ENCODE measurements at regions not wholly inside any gene's neighbourhood (a gene's known extent, or its start where the extent isn't known, plus 50 kb on each side); places are given as distances from the start of the nearest gene placed in this dataset.

DNA sequence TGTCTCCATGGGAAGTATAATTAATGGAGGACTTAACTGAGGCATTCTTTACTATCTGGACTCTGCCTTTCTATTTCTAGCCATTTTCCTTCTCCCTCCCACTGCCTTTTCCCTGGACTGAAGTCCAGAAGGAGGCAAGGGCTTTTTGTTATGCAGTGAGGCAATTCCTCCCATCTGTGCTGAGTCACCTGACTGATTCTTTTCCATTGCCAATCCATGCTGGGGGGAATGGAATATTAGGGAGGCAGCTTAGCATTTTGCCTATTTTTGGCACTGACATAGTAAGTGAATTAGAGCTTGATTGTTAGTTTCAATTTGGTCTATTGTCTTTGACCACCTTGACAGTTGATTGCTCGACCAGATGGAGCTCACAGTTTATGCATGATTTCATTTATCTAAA lies 1000.6 kb upstream of the PRMT6 start:
- no peak for DNase-seq (ENCODE audit: low read depth, low spot score)

DNA sequence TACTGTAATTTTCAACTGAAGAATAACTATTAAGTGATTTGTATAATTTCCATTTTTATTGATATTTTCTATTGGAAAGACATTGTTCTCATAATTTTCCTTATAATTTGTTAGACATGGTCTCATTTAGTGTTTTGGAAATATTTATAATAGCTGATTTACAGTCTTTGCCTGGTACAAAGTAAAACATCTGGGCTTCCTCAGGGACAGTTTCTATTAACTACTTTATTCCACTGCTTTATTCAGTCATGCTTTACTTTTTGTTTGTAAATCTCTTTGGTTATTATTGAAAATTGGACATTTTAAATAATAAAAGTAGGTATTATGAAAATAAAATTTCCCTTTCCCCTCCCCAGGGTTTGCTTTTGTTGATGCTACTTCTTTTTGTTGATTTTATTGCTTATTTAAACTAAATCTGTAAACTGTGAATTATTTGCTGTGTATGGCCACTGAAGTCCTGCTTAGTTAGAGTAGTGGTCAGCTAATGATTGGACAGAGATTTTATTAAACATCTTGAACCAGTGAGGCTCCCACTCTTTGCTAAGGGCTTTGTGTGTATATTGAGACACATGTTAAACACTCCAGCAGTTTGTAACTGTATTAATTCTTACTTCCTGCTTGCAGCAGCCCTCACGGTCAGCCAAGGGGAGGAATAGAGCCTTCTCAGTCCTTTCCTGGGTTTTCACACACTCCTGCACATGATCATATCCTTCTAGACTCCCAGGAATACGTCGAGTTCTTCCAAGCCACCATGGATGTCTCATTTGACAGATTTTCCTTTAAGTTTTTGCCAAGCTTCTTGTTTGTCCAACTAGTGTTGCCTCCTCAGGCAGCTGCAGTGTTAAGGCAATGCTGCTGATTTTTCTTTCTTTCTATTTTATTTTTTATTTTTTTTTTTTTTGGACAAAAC lies 994.6 kb upstream of the PRMT6 start:
- no peak for DNase-seq (ENCODE audit: low read depth, low spot score)

DNA sequence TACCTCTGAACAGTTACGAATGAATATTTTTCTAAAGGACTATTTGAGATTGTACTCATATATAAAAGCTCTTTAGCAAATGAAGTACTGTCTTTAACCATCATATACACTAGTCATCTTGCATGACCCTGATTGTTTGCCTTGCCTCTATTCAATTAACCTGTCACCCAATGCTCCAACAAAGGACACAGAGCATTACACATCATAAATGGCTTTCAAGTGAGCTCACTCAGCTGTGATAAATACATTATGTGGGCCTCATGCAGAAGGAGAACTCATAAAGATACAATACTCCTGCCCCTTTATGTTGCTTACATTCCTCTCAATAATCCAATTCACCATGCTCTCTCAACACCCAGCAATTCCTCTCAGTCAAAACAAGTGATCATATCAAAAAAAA lies 993.0 kb upstream of the PRMT6 start:
- DNase-seq (ENCODE audit: low read depth, low spot score): no peak

DNA sequence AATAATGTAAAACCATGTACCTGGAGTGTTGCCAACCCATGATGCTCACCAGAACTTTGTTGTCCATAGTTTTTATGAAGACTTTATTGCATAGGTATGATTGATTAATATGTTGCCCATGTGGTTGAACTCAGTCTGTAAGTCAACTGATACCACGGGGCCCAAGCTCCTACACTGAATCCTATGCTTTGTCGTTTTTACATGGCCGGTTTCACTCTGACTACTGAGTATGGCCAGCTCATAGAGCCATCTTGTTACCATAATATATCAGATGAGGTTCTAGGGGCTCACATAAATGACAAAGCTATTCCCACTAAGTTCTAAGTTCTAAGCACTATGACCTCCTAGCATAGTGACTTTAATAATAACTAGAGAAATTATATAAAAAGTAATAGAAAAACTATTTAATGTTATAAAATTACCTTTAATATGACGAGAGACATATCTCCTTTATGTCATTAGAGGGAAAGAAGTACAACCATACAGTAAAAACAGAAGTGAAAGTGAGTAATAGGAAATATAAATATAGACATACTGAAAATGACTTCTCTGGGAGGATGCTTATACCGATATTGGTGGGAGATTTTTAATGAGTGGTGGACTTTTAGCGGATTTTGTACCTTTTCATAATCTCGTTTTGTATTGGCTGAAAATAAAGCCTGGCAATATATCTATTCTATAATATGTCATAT lies 983.4 kb upstream of the PRMT6 start:
- no peak for DNase-seq (ENCODE audit: low read depth, low spot score)

DNA sequence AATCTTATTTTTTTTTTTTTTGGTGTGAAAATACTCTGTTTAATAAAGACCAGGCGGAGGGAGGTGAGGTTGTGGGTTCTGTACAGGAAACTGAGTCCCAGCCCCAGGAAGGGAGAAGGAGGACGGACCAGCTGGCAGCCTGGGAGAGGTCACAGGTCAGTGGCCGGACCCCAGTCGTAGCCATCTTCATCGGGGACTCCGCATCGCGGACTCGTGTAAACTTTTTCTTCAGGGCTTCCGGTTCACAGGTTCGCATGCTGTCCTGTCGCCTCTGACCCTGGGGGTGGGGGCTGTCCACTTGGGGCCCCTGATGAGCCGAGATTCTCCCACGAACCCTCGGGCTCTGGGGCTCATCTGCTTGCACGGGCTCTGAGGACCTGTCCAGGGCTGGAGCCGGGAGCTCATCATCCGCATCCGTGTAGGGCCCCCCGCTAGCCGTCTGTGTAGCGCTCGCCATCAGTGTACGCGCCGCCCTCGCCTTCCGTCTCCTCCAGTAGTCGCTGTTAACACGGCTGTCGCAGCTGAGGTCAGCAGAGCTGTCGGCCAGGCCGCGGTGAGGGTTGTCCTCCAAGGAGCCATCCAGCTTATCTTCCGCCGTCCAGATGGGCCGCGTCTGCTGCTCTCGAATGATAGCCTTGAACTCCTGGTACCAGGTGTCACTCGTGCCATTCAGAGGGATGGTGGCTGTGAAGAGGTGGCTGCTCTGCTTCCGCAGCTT lies 975.7 kb upstream of the PRMT6 start:
- peak; percentile 0 for DNase-seq (ENCODE audit: low read depth, low spot score)

DNA sequence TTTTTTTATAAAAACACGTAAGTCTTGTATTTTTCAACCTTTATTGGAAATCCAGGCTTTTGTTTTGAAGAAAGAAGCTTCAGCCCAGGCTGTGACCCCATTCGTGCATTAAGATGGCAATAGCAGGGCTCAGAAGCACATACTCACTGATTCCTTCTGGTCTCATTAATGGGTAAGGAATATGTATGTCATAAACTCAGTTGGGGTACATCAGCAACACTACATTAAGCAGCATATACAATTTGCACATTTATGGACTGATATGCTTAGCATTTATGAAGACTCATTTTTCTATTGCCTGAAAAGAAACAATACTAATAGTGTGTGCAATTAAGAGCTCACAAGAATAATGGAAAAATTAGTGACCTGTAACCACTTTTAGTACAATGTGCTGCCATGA lies 945.4 kb upstream of the PRMT6 start:
- no peak for DNase-seq (ENCODE audit: low read depth, low spot score)

DNA sequence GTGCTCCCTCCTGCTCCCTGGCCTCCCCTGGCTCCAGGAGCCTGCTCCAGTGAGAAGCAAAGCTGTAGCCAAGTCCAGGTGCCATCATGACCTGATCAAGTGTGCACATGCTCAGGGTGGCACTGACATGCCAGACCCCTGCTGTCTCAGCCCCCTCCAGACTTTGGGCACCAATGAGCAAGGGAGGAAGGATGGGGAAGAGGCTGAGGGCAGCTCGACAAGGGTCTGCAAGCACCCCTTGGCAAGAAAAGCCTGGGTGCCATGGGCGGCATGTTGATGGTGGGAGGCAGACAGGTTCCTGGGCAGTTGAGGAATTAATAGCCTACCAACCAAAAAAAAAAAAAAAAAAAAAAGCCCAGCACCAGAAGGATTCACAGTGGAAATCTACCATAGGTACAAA lies 942.6 kb upstream of the PRMT6 start:
- no peak for DNase-seq (ENCODE audit: low read depth, low spot score)

DNA sequence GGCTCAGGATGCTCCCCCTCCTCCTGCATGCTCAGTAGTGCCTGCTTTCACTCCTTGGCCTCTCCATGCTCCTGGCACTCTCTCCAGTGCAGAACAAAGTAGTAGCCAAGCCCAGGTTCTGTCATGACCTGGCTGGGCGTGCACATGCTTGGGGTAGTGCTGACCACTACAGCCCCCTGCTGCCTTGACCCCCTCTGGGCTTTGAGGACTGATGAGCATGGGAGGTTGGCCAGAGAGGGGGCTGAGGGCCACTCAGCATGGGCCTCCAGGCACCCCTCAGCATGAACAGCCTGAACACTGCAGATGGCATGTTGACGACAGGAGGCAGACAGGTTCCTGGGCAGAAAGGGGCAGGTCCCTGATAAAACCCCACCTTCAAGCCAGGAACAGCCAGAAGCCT lies 935.7 kb upstream of the PRMT6 start:
- no peak for DNase-seq (ENCODE audit: low read depth, low spot score)

DNA sequence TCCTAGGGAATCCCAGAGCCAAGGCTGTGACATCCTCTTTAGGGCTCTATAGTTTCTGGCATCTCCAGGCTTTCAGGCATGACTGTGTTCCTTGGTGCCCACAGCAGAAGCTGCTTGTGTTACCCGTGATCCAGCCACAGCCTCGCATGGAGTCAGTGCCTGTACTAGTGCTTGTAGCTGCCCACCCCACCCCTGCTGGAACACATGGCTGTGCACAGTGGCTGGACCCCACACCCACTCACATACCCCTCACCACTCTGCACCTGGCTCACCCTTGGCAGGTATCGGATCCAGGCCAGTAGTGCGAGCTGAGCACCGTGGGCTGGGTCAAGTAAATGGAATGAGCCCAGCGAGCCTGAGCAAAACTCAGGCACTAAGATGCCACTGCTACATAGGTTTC lies 934.7 kb upstream of the PRMT6 start:
- no peak for DNase-seq (ENCODE audit: low read depth, low spot score)

DNA sequence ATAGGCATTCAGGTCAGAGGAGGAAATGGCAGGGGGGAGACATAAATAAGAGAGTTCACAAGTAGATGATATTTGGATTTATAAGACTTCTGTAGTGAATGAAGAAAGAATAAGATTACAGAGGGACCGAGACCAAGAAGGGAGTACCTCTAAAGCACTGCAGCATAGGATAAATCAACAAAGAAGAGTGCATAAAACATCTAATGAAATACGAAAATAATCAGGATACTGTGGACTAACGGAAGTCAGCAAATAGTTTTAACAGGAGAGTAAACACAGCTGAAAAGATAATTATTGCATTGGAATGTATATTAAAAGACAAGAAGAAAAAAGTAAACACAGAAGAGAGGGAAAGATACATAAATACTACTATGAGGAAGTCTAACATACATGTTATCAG lies 921.9 kb upstream of the PRMT6 start:
- no peak for DNase-seq (ENCODE audit: low read depth, low spot score)

DNA sequence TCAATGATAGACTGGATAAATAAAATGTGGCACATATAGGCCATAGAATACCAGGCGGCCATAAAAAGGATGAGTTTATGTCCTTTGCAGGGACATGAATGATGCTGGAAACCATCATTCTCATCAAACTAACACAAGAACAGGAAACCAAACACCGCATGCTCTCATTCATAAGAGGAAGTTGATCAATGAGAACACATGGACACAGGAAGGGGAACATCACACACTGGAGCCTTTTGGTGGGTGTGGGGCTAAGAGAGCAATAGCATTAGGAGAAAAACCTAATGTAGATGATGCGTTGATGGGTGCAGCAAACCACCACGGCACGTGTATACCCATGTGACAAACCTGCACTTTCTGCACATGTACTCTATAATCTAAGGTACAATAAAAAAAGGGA lies 883.4 kb upstream of the PRMT6 start:
- DNase-seq (ENCODE audit: low read depth, low spot score): no peak

DNA sequence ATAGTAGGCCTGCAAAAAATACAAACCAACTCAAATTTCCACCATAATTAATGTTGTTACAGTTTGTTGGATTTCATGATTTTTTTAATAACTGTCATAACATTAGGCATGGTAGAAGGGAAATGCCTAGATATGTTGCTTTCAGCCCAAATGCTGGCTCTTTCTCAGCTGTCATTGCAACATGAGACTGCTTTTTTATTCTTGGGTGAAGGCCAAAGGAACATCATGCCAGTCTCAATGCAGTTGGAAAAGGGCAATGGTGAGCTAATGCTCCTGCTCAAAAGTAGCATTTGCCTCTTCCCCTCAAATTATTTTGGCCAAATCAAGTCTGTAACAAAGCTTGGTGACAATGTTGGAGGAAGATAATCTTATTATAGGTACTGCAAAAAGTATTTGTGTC lies 877.7 kb upstream of the PRMT6 start:
- DNase-seq (ENCODE audit: low read depth, low spot score): no peak

DNA sequence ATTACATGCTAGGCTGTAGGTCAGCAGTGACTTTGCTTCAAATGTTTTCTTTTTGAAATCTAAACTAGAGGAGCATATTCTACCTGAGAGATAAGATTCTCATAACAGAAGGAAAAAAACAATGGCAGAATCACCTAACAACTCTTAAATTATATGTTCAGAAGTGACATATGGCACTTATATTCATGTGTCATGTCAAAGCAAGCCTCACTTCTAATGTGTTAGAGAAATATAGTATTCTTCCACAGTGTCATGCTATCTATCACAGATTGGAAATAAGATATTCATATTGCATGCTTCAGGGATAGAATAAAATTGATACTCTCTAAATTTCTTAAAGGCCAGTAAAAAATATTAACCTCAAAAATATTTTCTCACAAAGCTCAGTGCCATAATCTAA lies 874.6 kb upstream of the PRMT6 start:
- no peak for DNase-seq (ENCODE audit: low read depth, low spot score)

DNA sequence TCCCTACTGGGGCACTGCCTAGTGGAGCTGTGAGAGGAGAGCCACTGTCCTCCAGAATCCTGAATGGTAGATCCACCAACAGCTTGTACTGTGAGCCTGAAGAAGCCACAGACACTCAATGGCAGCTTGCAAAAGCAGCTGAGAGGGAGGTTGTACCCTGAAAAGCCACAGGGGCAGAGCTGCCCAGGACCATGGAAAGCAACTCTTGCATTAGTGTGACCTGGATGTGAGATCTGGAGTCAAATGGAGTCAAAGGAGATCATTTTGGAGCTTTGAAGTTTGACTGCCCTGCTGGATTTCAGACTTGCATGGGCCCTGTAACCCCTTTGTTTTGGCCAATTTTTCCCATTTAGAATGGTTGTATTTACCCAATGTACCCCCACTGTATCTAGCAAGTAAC lies 871.4 kb upstream of the PRMT6 start:
- DNase-seq (ENCODE audit: low read depth, low spot score): no peak

DNA sequence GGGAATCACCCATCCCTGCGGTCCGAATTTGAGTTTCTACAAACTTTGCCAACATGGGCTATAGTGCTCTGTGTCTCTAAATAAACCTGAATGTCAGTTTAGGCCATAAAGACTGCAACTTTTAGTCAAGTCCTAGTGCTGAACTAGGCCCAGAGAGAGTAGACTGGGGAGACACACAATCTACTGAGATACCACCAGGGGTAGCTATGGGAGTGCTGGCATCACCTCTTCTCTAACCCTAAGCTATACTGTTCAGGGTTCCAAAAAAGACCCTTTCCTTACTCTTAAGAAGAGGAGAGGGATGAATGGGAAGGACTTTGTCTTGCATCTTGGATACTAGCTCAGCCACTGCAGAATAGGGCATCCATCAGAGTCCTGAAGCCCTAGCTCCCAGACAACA lies 866.7 kb upstream of the PRMT6 start:
- DNase-seq (ENCODE audit: low read depth, low spot score): no peak

DNA sequence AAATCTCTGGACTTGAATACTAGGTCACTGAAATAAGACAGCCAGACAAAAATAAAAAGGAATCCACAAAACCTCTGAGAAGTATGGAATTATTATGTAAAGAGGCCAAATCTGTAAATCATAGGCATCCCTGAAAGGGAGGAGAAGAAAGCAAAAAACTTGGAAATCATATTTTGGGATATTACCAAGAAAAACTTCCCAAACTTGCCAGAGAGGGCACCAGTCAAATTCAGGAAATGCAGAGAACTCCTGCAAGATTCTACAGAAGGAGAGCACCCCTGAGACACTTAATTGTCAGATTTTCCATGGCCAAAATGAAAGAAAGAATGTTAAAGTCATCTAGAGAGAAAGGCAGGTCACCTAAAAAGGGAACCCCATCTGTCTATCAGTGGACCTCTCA lies 862.3 kb upstream of the PRMT6 start:
- no peak for DNase-seq (ENCODE audit: low read depth, low spot score)

DNA sequence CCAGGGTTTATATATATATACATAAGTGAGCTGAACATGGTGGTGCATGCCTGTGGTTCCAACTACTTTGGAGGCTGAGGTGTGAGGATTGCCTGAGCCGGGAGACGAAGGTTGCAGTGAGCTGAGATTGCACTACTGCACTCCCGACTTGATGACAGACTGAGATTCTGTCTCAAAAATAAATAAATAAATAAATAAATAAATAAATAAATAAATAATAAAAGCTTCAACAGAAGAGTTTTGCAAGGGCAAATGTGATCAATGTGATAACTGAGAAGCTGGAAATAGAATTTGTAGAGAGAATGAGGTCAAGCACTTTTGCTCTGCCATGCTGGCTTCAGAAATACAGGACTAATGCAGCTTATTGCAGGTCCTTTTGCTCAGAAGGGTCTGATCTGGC lies 855.8 kb upstream of the PRMT6 start:
- no peak for DNase-seq (ENCODE audit: low read depth, low spot score)

DNA sequence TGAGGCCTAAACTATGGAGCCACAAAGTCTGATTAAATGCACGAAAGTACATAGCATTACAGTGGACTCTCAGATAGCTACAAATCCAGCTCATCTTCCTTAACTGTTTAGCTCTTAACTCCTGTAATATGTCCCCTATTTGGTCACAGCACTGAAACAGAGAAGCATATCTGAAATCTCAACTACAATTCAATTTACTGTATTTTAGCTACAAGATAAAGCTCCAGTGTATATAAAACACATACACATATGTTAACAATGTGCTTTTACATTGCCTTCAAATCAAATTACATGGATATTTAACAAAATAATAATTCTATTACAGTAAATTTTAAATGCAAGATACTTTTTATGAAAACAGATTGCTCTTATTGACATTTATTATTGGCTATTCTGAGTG lies 849.3 kb upstream of the PRMT6 start:
- no peak for DNase-seq (ENCODE audit: low read depth, low spot score)

DNA sequence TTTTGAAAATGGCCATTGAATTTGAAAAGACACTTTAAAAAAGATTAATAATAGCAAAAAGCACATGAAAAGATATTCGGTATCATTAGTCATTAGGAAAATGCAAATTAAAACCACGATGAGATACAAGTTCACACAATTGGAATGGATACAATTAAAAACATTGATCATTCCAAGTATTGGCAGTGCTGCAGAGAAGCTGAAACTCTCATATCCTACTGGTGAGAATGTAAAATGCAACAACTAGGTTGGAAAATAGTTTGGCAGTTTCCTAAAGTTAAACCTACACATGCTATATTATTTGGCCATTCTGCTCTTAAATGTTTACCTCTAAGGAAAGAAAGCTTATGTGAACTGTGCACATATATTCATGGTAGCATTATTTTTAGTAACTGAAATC lies 838.7 kb upstream of the PRMT6 start:
- no peak for DNase-seq (ENCODE audit: low read depth, low spot score)

DNA sequence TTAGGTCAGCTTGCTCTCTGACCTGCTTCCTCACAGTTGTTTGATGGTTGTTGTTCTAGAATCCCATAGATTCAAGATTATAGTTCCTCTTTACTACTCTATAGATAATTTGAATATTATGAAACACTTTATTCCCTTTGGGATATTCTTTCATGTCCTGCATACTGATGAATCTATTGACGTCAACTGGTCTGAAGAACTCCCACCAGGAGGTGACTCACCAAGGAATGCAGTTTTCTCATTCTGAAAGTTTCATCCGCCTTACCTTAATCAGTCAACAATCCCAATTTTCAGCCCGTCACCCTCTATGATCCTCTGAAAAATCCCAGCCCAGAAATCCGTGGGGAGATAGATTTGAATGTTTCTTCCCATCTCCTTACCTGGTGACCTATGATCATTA lies 834.1 kb upstream of the PRMT6 start:
- peak; percentile 62 for DNase-seq (ENCODE audit: low read depth, low spot score)

DNA sequence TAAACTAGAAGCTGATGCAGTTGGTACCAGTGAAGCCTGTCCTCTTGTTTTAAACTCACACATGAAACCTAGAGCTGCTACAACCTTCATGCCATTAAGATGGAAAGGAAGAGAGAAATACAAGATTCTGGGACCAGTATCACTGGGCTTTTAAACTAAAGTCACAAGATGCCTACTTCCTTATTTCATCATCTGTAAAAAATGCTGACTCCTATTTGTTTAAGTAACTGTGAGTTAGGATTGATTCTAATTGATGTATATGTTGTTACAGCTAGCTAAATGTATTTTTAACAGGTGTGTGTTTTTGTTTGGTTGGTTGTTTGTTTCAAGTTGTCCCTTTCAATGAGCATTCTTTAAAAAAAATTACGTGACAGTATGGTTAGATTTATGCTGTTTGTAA lies 833.3 kb upstream of the PRMT6 start:
- no peak for DNase-seq (ENCODE audit: low read depth, low spot score)

DNA sequence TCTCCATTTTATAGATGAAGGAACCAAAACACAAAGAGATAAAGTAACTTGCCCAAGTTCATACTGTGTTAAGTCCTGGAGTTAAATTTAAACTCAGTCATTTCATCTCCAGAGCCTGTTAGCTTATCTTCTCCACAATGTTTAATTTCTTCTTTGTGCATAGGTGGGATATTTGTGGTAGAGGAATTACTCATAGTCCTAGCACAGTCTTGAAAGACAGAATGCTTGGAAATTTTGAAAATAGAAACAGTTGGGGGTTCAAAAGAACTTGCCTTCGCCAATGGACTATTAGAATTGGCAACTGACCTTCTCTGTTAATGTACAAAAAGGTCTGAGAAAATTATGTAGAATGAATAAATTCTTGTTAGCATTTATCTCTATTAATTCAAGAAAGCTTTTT lies 832.0 kb upstream of the PRMT6 start:
- DNase-seq (ENCODE audit: low read depth, low spot score): peak; percentile 53

DNA sequence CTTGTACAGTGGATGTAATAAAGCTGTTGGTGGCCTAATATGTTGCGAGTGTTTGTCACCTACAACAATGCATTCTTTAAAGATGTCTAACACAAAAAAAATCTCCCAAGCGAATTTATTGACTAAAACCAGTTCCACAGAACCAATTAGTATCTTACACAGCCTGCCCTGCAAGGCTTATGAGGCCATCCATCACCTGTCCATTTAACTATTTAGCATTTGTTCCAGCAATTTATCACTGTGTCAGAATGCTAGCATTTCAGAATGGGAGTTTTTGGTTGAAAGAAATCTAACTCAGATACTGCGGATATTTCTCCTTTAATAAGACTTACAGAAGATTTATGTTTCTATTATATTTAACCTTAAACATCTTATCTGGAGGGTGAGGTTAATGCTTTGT lies 831.1 kb upstream of the PRMT6 start:
- peak; percentile 13 for DNase-seq (ENCODE audit: low read depth, low spot score)
